Activated CD4-positive, CD25-positive, alpha-beta regulatory T cell treated with anti-CD3 and anti-CD28 coated beads, Interleukin-2, amount 50 U/mL, for 72 hours (primary cell): ENCODE measurements at regions not wholly inside any gene's neighbourhood (a gene's known extent, or its start where the extent isn't known, plus 50 kb on each side); places are given as distances from the start of the nearest gene placed in this dataset.
"Not testable (repeated sequence)": the region's sequence is repeated elsewhere in the genome, so short reads cannot be mapped to it uniquely, and the experiment has no call there.

ENCODE experiments used
- DNase-seq: peaks from one replicate; pipeline ENCODE4 v3.0.0; 2021

- DNase-seq = no peak
Observed at GRCh38 chr5:117191251-117191650, 616.6 kb upstream of the SEMA6A start.

GRCh38 chr5:117189784-117190183, 615.2 kb upstream of the SEMA6A start:
- DNase-seq = no peak

- no peak for DNase-seq
Observed at GRCh38 chr5:117188211-117188610, 613.6 kb upstream of the SEMA6A start.

- no peak for DNase-seq
Observed at GRCh38 chr5:117186751-117187150, 612.1 kb upstream of the SEMA6A start.

- DNase-seq = no peak
Observed at GRCh38 chr5:117183326-117183725, 608.7 kb upstream of the SEMA6A start.

GRCh38 chr5:117182104-117182503, 607.5 kb upstream of the SEMA6A start:
- DNase-seq = no peak

GRCh38 chr5:117177302-117177701, 602.7 kb upstream of the SEMA6A start:
- no peak for DNase-seq

- no peak for DNase-seq
Observed at GRCh38 chr5:117165068-117165467, 590.4 kb upstream of the SEMA6A start.

- no peak for DNase-seq
Observed at GRCh38 chr5:117161718-117162335, 587.2 kb upstream of the SEMA6A start.

GRCh38 chr5:117160391-117160790, 585.8 kb upstream of the SEMA6A start:
- DNase-seq = no peak

GRCh38 chr5:117149312-117149711, 574.7 kb upstream of the SEMA6A start:
- DNase-seq = no peak

- DNase-seq = no peak
Observed at GRCh38 chr5:117144086-117144485, 569.5 kb upstream of the SEMA6A start.

GRCh38 chr5:117143406-117143805, 568.8 kb upstream of the SEMA6A start:
- DNase-seq = no peak

- DNase-seq = no peak
Observed at GRCh38 chr5:117138523-117138922, 563.9 kb upstream of the SEMA6A start.

- no peak for DNase-seq
Observed at GRCh38 chr5:117135851-117136250, 561.2 kb upstream of the SEMA6A start.

GRCh38 chr5:117133198-117133597, 558.6 kb upstream of the SEMA6A start:
- DNase-seq = no peak

- DNase-seq = no peak
Observed at GRCh38 chr5:117131876-117132275, 557.3 kb upstream of the SEMA6A start.

GRCh38 chr5:117131048-117131679, 556.5 kb upstream of the SEMA6A start:
- DNase-seq = no peak

GRCh38 chr5:117118499-117118898, 543.9 kb upstream of the SEMA6A start:
- DNase-seq = no peak

- DNase-seq = not testable (repeated sequence)
Observed at GRCh38 chr5:117117314-117117713, 542.7 kb upstream of the SEMA6A start.

- no peak for DNase-seq
Observed at GRCh38 chr5:117110548-117110947, 535.9 kb upstream of the SEMA6A start.

GRCh38 chr5:117107859-117108258, 533.2 kb upstream of the SEMA6A start:
- DNase-seq = no peak

- no peak for DNase-seq
Observed at GRCh38 chr5:117103703-117104102, 529.1 kb upstream of the SEMA6A start.

- no peak for DNase-seq
Observed at GRCh38 chr5:117102591-117102990, 528.0 kb upstream of the SEMA6A start.

- DNase-seq = no peak
Observed at GRCh38 chr5:117100176-117100575, 525.6 kb upstream of the SEMA6A start.
